Mesothelial cell of epicardium (in vitro differentiated cells): ENCODE measurements at regions not wholly inside any gene's neighbourhood (a gene's known extent, or its start where the extent isn't known, plus 50 kb on each side); places are given as distances from the start of the nearest gene placed in this dataset.
"Not testable (repeated sequence)": the region's sequence is repeated elsewhere in the genome, so short reads cannot be mapped to it uniquely, and the experiment has no call there.

ENCODE experiments used
- DNase-seq, 2 experiments: peaks; one replicate each; pipeline ENCODE4 v3.0.0; 2021; ENCODE audit warnings: low spot score in 2 of 2; ENCODE audit not compliant: unreplicated experiment in 2 of 2
- H3K27ac Mint-ChIP-seq: 2 replicates; pipeline ENCODE4 v1.8.0; 2021; ENCODE audit warnings: mixed read lengths
- H3K27me3 Mint-ChIP-seq: 2 replicates; pipeline ENCODE4 v1.8.0; 2021; ENCODE audit warnings: low read depth, mixed read lengths
- H3K36me3 Mint-ChIP-seq: 2 replicates; pipeline ENCODE4 v1.8.0; 2021; ENCODE audit warnings: mixed read lengths
- H3K4me1 Mint-ChIP-seq: 2 replicates; pipeline ENCODE4 v1.8.0; 2021; ENCODE audit warnings: mixed read lengths
- H3K4me3 Mint-ChIP-seq: 2 replicates; pipeline ENCODE4 v1.8.0; 2021; ENCODE audit warnings: mild to moderate bottlenecking, moderate library complexity, mixed read lengths
- H3K9me3 Mint-ChIP-seq: 2 replicates; pipeline ENCODE4 v1.8.0; 2021; ENCODE audit warnings: mixed read lengths
- CTCF ChIP-seq: fragments of 200-600 bp; sonication (generic); IDR thresholded peaks from one replicate; pipeline ENCODE4 v1.5.0; 2021; ENCODE audit warnings: antibody characterized with exemption; ENCODE audit not compliant: unreplicated experiment

GRCh38 chr1:95657248-95657647, 423.2 kb downstream of the RWDD3 start:
- H3K9me3 Mint-ChIP-seq: no peaks in the 10 kb centered on the region
- TF ChIP-seq CTCF: no peak
- H3K36me3 Mint-ChIP-seq: no peaks in the 10 kb centered on the region
- H3K4me3 Mint-ChIP-seq: no peak overlapping the region
- peaks cover 2% of the 10 kb centered on the region for H3K27me3 Mint-ChIP-seq
- no peak for DNase-seq
- no peak overlapping the region for H3K27ac Mint-ChIP-seq
- H3K4me1 Mint-ChIP-seq: peaks cover 15% of the 10 kb centered on the region

GRCh38 chr1:95659166-95659565, 425.2 kb downstream of the RWDD3 start:
- peaks cover 7% of the 10 kb centered on the region for H3K4me1 Mint-ChIP-seq
- peaks cover 11% of the 10 kb centered on the region for H3K9me3 Mint-ChIP-seq
- no peak overlapping the region for H3K27ac Mint-ChIP-seq
- DNase-seq: no peak
- no peaks in the 10 kb centered on the region for H3K36me3 Mint-ChIP-seq
- H3K27me3 Mint-ChIP-seq: peaks cover 2% of the 10 kb centered on the region
- TF ChIP-seq CTCF: no peak
- H3K4me3 Mint-ChIP-seq: no peak overlapping the region

GRCh38 chr1:95659588-95659987, 425.6 kb downstream of the RWDD3 start:
- peaks cover 2% of the 10 kb centered on the region for H3K27me3 Mint-ChIP-seq
- no peak for DNase-seq
- H3K9me3 Mint-ChIP-seq: peaks cover 11% of the 10 kb centered on the region
- H3K27ac Mint-ChIP-seq: no peak overlapping the region
- no peak overlapping the region for H3K4me3 Mint-ChIP-seq
- H3K36me3 Mint-ChIP-seq: no peaks in the 10 kb centered on the region
- H3K4me1 Mint-ChIP-seq: peaks cover 6% of the 10 kb centered on the region
- TF ChIP-seq CTCF: no peak

GRCh38 chr1:95660736-95661135, 426.7 kb downstream of the RWDD3 start:
- H3K27ac Mint-ChIP-seq: no peak overlapping the region
- no peak for TF ChIP-seq CTCF
- H3K27me3 Mint-ChIP-seq: no peaks in the 10 kb centered on the region
- H3K4me3 Mint-ChIP-seq: no peak overlapping the region
- peaks cover 11% of the 10 kb centered on the region for H3K9me3 Mint-ChIP-seq
- DNase-seq: no peak
- peaks cover 1% of the 10 kb centered on the region for H3K4me1 Mint-ChIP-seq
- H3K36me3 Mint-ChIP-seq: no peaks in the 10 kb centered on the region

GRCh38 chr1:95663530-95663929, 429.5 kb downstream of the RWDD3 start:
- H3K27me3 Mint-ChIP-seq, H3K27ac Mint-ChIP-seq, DNase-seq, H3K4me3 Mint-ChIP-seq, H3K36me3 Mint-ChIP-seq, H3K4me1 Mint-ChIP-seq: not testable (repeated sequence)
- peaks cover 11% of the 10 kb centered on the region for H3K9me3 Mint-ChIP-seq

- Mint-ChIP-seq H3K27ac (no peak overlapping the region), H3K4me1 (no peaks in the 10 kb centered on the region), H3K9me3 (peaks cover 5% of the 10 kb centered on the region), H3K27me3 (no peaks in the 10 kb centered on the region), H3K4me3 (no peak overlapping the region), H3K36me3 (no peaks in the 10 kb centered on the region)
- TF ChIP-seq CTCF: no peak
- DNase-seq: no peak
Observed at GRCh38 chr1:95668165-95668564, 434.2 kb downstream of the RWDD3 start.

- not testable (repeated sequence) for H3K27ac Mint-ChIP-seq, H3K4me3 Mint-ChIP-seq, H3K36me3 Mint-ChIP-seq, H3K4me1 Mint-ChIP-seq, H3K9me3 Mint-ChIP-seq, DNase-seq, H3K27me3 Mint-ChIP-seq
Observed at GRCh38 chr1:95669638-95670037, 435.6 kb downstream of the RWDD3 start.
